Suppressor macrophage (primary cell): ENCODE measurements at regions not wholly inside any gene's neighbourhood (a gene's known extent, or its start where the extent isn't known, plus 50 kb on each side); places are given as distances from the start of the nearest gene placed in this dataset.
A peak's percentile ranks its signal among the peaks of the same experiment; 100 is the strongest.

ENCODE experiments used
- DNase-seq, 4 experiments: peaks; one replicate each; pipeline ENCODE4 v3.0.0-alpha.2; 2020 to 2022

GRCh38 chr17:57174591-57174990 is 81.7 kb upstream of the MSI2 start:
- peak in 1 of 4 experiments; percentile 11 for DNase-seq

DNA sequence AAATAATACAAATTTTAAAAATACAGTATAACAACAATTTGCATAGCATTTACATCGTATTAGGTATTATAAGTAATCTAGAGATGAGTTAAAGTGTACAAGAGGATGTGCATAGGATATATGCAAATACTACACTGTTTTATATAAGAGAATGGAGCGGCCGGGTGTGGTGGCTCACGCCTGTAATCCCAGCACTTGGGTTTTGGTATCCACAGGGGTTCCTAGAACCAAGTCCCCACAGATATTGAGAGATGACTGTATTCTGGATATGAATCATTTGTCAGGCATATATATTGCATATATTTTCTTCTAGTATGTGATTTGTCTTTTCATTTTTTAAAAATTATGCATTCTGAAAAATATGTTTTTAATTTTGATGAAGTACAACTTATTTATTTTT is 77.5 kb upstream of the MSI2 start:
- no peak for DNase-seq

GRCh38 chr17:57182621-57183020 is 73.7 kb upstream of the MSI2 start:
- DNase-seq = no peak

DNA sequence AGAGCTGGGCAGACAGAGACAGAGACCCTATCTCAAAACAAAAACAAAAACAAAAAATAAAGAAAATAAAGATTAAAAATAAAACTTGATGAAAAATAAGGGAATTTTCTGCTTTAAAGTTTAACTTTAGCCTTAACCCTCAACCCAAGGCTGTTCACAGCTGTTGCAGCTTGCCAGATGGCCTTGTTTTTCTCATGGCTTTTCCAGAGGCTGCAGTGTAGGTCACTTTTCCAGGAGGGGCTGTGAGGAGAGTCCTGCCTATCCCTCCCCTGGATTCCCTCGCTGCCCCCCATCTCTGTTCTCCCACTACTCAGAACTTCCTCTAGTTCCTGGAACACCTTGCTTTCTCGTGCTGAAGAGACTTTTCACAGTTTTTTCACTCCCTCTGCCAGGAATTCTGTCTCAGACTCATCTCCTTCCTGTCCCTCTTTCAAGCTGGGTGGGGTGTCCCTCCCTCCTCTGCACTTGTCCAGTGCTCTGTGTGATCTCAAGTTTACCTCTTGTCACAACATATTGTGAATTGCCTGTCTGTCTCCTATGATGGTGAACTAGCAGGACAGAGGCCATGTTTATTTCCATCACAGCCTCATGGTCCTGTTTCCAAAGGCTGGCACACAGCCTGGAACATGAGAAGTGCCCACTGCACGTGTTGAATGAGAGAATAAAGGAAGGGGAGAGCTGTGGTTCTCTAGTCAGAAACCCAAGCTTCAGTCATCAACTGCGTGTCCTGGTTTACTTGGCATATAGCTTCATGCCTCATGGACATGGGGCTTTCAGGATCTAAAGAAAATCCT is 69.9 kb upstream of the MSI2 start:
- DNase-seq = no peak

GRCh38 chr17:57187391-57187790 is 68.9 kb upstream of the MSI2 start:
- DNase-seq = no peak

- peak in 2 of 4 experiments; percentile 31 to 38 for DNase-seq
These were observed 60.4 kb upstream of the MSI2 start for GRCh38 chr17:57195785-57196460.

- peak; percentile 6 to 57 (median 38) for DNase-seq
These were observed 58.8 kb upstream of the MSI2 start for GRCh38 chr17:57197466-57198071.

GRCh38 chr17:57201481-57201880 is 54.8 kb upstream of the MSI2 start:
- no peak for DNase-seq

DNA sequence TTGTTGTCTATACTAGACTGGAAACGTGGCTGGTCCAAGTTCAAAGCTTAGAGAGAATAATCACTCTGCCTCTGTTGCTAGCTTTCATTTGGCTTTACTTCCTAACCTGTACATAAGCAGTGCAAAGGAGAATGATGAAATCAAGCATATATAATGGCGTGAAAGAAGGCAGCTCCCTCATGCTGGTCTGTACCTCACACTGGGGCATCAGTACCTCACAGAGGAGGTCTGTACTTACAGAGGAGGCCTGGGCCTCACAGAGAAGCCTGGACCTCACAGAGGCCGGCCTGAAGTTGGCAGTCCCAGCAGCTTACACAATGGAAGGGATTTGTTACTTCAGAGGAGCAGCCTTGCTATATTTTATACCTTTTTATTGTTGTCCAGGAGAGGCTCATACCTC is 53.3 kb upstream of the MSI2 start:
- DNase-seq = no peak
